ENCODE measurements at regions not wholly inside any gene's neighbourhood (a gene's known extent, or its start where the extent isn't known, plus 50 kb on each side); places are given as distances from the start of the nearest gene placed in this dataset.

- Mint-ChIP-seq H3K9me3 (no peaks in the 10 kb centered on the region), H3K27ac (no peak overlapping the region), H3K27me3 (no peaks in the 10 kb centered on the region), H3K4me3 (no peak overlapping the region), H3K36me3 (ENCODE audit: low read depth) (no peaks in the 10 kb centered on the region), H3K4me1 (no peaks in the 10 kb centered on the region)
- intact Hi-C loops (cut with micrococcal nuclease) = no loop called here
- no peak for DNase-seq
Measured at GRCh38 chr1:209074575-209075250, 508.8 kb upstream of the CAMK1G start.

- no peaks in the 10 kb centered on the region for H3K27me3 Mint-ChIP-seq
- no peak overlapping the region for H3K27ac Mint-ChIP-seq
- no peaks in the 10 kb centered on the region for H3K36me3 Mint-ChIP-seq (ENCODE audit: low read depth)
- H3K4me3 Mint-ChIP-seq = no peak overlapping the region
- no peaks in the 10 kb centered on the region for H3K9me3 Mint-ChIP-seq
- intact Hi-C loops (cut with micrococcal nuclease) = no loop called here
- H3K4me1 Mint-ChIP-seq = no peaks in the 10 kb centered on the region
- DNase-seq = no peak
Measured at GRCh38 chr1:209076688-209077087, 506.8 kb upstream of the CAMK1G start.

GRCh38 chr1:209080170-209080781 lies 503.2 kb upstream of the CAMK1G start:
- Mint-ChIP-seq H3K36me3 (ENCODE audit: low read depth) (no peaks in the 10 kb centered on the region), H3K27ac (no peak overlapping the region), H3K4me3 (no peak overlapping the region), H3K9me3 (no peaks in the 10 kb centered on the region), H3K27me3 (no peaks in the 10 kb centered on the region), H3K4me1 (no peaks in the 10 kb centered on the region)
- DNase-seq = no peak
- intact Hi-C loops (cut with micrococcal nuclease) = no loop called here

- DNase-seq = no peak
- Mint-ChIP-seq H3K9me3 (no peaks in the 10 kb centered on the region), H3K4me3 (no peak overlapping the region), H3K4me1 (no peaks in the 10 kb centered on the region), H3K27ac (no peak overlapping the region), H3K27me3 (no peaks in the 10 kb centered on the region), H3K36me3 (ENCODE audit: low read depth) (no peaks in the 10 kb centered on the region)
- intact Hi-C loops (cut with micrococcal nuclease) = no loop called here
Measured at GRCh38 chr1:209086486-209087192, 496.9 kb upstream of the CAMK1G start.

GRCh38 chr1:209094384-209094783 lies 489.1 kb upstream of the CAMK1G start:
- Mint-ChIP-seq H3K27ac (no peak overlapping the region), H3K36me3 (ENCODE audit: low read depth) (no peaks in the 10 kb centered on the region), H3K27me3 (no peaks in the 10 kb centered on the region), H3K9me3 (no peaks in the 10 kb centered on the region), H3K4me3 (no peak overlapping the region), H3K4me1 (no peaks in the 10 kb centered on the region)
- DNase-seq = no peak
- intact Hi-C loops (cut with micrococcal nuclease) = no loop called here

- Mint-ChIP-seq H3K4me1 (no peaks in the 10 kb centered on the region), H3K27ac (no peak overlapping the region), H3K4me3 (no peak overlapping the region), H3K27me3 (no peaks in the 10 kb centered on the region), H3K36me3 (ENCODE audit: low read depth) (no peaks in the 10 kb centered on the region), H3K9me3 (no peaks in the 10 kb centered on the region)
- DNase-seq = no peak
- intact Hi-C loops (cut with micrococcal nuclease) = no loop called here
Measured at GRCh38 chr1:209095627-209096595, 487.6 kb upstream of the CAMK1G start.

- no peaks in the 10 kb centered on the region for H3K9me3 Mint-ChIP-seq
- H3K36me3 Mint-ChIP-seq (ENCODE audit: low read depth) = no peaks in the 10 kb centered on the region
- intact Hi-C loops (cut with micrococcal nuclease) = no loop called here
- no peak overlapping the region for H3K27ac Mint-ChIP-seq
- no peaks in the 10 kb centered on the region for H3K27me3 Mint-ChIP-seq
- no peak overlapping the region for H3K4me3 Mint-ChIP-seq
- H3K4me1 Mint-ChIP-seq = no peaks in the 10 kb centered on the region
- DNase-seq = no peak
Measured at GRCh38 chr1:209100460-209100859, 483.1 kb upstream of the CAMK1G start.

GRCh38 chr1:209101106-209101505 lies 482.4 kb upstream of the CAMK1G start:
- no peak for DNase-seq
- Mint-ChIP-seq H3K27me3 (no peaks in the 10 kb centered on the region), H3K4me1 (no peaks in the 10 kb centered on the region), H3K4me3 (no peak overlapping the region), H3K9me3 (no peaks in the 10 kb centered on the region), H3K27ac (no peak overlapping the region), H3K36me3 (ENCODE audit: low read depth) (no peaks in the 10 kb centered on the region)
- intact Hi-C loops (cut with micrococcal nuclease) = no loop called here

GRCh38 chr1:209102120-209102519 lies 481.4 kb upstream of the CAMK1G start:
- no peaks in the 10 kb centered on the region for H3K36me3 Mint-ChIP-seq (ENCODE audit: low read depth)
- no peaks in the 10 kb centered on the region for H3K9me3 Mint-ChIP-seq
- H3K4me3 Mint-ChIP-seq = no peak overlapping the region
- H3K4me1 Mint-ChIP-seq = no peaks in the 10 kb centered on the region
- DNase-seq = no peak
- no peak overlapping the region for H3K27ac Mint-ChIP-seq
- no peaks in the 10 kb centered on the region for H3K27me3 Mint-ChIP-seq
- intact Hi-C loops (cut with micrococcal nuclease) = no loop called here

GRCh38 chr1:209102531-209102930 lies 481.0 kb upstream of the CAMK1G start:
- no peak for DNase-seq
- H3K36me3 Mint-ChIP-seq (ENCODE audit: low read depth) = no peaks in the 10 kb centered on the region
- H3K4me1 Mint-ChIP-seq = no peaks in the 10 kb centered on the region
- H3K4me3 Mint-ChIP-seq = no peak overlapping the region
- H3K27ac Mint-ChIP-seq = no peak overlapping the region
- H3K27me3 Mint-ChIP-seq = no peaks in the 10 kb centered on the region
- intact Hi-C loops (cut with micrococcal nuclease) = no loop called here
- no peaks in the 10 kb centered on the region for H3K9me3 Mint-ChIP-seq

GRCh38 chr1:209103092-209103491 lies 480.4 kb upstream of the CAMK1G start:
- Mint-ChIP-seq H3K4me3 (no peak overlapping the region), H3K27me3 (no peaks in the 10 kb centered on the region), H3K36me3 (ENCODE audit: low read depth) (no peaks in the 10 kb centered on the region), H3K4me1 (no peaks in the 10 kb centered on the region), H3K27ac (no peak overlapping the region), H3K9me3 (no peaks in the 10 kb centered on the region)
- DNase-seq = no peak
- intact Hi-C loops (cut with micrococcal nuclease) = no loop called here

GRCh38 chr1:209104646-209105045 lies 478.9 kb upstream of the CAMK1G start:
- no peaks in the 10 kb centered on the region for H3K36me3 Mint-ChIP-seq (ENCODE audit: low read depth)
- H3K9me3 Mint-ChIP-seq = no peaks in the 10 kb centered on the region
- H3K27me3 Mint-ChIP-seq = no peaks in the 10 kb centered on the region
- no peak overlapping the region for H3K4me3 Mint-ChIP-seq
- intact Hi-C loops (cut with micrococcal nuclease) = no loop called here
- H3K27ac Mint-ChIP-seq = no peak overlapping the region
- H3K4me1 Mint-ChIP-seq = no peaks in the 10 kb centered on the region
- no peak for DNase-seq

GRCh38 chr1:209105701-209106100 lies 477.8 kb upstream of the CAMK1G start:
- Mint-ChIP-seq H3K27me3 (no peaks in the 10 kb centered on the region), H3K4me1 (no peaks in the 10 kb centered on the region), H3K36me3 (ENCODE audit: low read depth) (no peaks in the 10 kb centered on the region), H3K9me3 (no peaks in the 10 kb centered on the region), H3K4me3 (no peak overlapping the region), H3K27ac (no peak overlapping the region)
- no peak for DNase-seq
- intact Hi-C loops (cut with micrococcal nuclease) = no loop called here

Data from activated CD4-positive, alpha-beta T cell treated with anti-CD3 and anti-CD28 coated beads, Interleukin-2, amount 10 ng/mL, durations not matched to agents 24 days and 14 days (primary cell).